GM11168 (cell line): ENCODE measurements at regions not wholly inside any gene's neighbourhood (a gene's known extent, or its start where the extent isn't known, plus 50 kb on each side); places are given as distances from the start of the nearest gene placed in this dataset.

Experiments
- in situ Hi-C: fragments of 300-500 bp; cut with MboI; formaldehyde crosslinking; loops from one replicate; pipeline ENCODE4 v1.12.0; 2022; ENCODE audit warnings: low sequenced_read_pairs; ENCODE audit not compliant: unreplicated experiment

DNA sequence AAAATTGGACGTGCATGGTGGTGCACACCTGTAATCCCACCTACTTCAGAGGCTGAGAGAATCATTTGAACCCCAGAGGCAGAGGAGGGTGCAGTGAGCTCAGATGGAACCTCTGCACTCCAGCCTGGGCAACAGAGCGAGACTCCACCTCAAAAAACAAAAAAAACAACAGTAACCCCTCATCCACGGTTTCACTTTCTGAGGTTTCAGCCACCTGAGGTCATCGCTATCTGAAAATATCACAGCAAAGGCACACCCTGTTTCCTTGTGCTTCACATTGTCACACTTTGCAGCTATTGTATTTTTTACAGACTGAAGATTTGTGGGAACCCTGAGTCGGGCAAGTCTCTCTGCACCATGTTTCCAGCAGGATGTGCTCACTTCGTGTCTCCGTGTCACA is 54.1 kb upstream of the FOXQ1 start:
- in situ Hi-C loops = no loop called here

DNA sequence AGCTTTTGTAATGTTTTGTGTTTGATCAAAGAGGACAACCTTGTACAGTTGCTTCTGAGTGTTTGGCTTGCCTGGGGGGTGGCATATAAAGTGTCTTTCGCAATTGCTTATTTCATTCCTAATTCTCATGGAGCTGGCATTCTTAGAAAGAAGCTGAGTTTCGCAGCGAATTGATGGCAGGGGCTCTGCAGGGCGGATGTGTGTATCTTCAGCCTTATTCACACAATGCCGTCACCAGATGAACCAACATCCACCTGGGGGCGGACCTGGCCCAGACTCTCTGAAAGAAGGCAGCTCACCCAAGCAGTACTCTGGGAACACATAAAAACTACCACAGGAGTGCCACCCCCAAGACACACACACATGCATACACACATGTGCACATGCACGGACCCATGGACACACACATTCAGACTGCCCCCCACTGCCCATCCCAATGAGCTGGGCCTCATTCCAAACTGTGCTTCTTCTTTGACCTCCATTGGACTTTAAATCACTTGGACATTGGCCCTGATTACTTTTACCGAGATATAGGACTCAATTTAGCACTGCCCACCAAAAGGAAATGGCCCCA is 55.4 kb upstream of the FOXQ1 start:
- in situ Hi-C loops = no loop called here

- in situ Hi-C loops = no loop called here
Measured at GRCh38 chr6:1255636-1256365, 56.1 kb upstream of the FOXQ1 start.

GRCh38 chr6:1254326-1254725 is 57.6 kb upstream of the FOXQ1 start:
- in situ Hi-C loops = no loop called here

DNA sequence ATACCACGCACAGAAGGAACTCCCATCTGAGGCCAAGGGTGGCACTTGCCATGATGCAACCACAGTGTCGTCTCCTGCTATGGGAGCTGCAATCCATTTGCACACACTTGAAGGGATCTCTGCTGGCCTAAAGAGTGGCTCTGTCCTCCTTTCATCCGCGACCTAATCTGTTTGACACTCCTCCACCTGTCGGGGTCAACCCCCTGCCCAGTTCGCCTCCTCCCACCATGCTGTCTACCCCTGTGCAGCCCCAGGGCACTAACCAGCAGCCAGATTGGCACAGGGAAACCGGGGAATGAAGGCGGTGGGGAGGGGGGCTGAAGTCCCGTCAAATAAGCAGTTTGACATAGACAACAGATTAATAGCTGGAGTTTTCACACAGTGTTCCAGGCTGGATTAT is 58.1 kb upstream of the FOXQ1 start:
- in situ Hi-C loops = no loop called here

DNA sequence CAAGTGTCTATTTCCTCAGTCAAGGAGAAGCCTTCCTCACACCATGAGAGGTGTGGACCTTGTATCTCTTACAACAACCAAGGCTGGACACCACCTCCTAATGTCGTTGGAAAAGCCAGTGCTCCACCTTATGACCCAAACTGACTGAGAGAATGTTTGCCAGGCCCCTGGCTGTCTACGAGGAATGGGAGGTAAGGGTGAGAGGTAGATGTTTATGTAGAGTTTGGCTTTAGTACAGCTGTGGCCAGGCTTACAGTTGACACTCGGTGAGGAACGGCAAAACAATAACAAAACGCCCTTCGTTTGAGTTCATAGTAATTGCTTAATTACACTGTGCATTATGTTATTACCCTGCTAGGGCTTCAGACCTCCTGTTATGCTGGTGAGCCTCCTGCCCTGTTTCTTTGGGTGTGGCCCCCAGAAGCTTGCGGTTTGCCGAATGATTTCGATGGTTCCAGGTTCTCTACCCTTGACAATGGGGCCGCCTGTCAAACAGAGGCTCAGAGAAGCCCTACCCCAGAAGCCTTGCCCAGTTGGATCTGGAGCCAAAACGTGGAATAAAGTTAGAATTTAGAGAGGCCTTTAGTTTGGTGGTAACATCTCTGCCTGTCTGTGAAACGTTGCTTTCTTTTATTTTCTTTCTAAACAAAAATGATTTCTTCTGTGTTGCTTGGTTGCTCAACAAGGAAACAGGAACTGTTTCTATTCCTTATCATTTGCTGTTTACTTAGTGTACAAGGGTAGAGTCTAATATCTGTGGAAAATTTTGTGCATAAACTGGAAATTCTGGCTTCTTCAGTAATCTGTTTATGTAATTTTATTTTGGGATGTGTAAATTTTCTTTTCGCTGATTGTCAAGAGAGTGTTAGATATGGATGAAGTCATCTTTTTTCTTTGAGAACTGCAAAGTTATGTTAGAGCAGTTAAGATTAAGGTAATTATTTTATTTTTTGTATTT is 60.4 kb upstream of the FOXQ1 start:
- in situ Hi-C loops = no loop called here

DNA sequence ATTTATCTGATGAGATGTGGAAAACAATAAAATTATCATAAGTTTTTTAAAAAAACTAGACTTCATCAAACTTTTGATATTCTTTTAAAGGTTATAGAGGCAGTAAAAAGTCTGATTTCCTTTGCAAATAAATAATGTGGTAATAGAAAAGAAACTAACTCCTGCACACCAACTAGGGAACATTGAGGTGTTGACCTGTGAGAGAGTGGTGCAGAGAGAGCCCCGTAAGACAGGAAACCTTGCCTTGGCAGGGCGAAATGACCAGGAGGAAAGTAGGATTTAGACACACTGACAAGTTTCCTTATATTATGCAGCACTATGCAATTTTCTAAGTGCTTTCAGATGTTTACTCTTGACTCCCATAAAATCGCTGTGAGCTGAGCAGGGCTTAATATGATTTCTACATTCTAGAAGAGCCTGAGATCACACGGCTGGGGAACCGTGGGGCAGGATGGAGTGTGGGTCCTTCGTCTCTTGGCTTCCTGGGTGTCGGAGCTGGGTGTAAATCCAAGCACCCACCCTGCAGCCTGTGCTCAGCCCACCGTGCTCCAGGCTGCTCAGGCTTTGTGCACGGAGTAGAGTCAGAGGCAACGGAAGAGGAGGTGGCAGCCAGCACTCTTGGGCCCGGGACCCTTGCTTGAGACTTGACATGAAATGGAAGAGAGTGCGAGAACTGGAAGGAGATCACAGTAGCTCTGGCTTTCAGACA is 61.3 kb upstream of the FOXQ1 start:
- in situ Hi-C loops = no loop called here

DNA sequence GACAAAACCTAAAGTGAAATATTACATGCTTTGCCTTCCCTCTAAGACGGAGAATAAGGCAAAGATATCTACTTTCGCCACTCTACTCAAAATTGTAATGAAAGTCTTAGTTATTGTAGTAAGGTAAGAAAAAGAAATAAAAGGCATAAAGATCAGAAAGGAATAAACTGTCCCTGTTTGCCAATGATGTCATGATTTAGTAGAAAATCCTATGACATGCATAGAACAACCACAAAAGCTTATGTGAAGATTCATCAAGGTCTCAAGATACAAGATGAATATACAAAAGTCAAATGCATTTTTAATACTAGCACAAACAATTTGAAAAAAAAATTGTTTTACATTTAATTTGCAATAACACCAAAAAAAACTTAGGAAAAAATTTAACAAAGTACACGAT is 64.0 kb upstream of the FOXQ1 start:
- in situ Hi-C loops = no loop called here

DNA sequence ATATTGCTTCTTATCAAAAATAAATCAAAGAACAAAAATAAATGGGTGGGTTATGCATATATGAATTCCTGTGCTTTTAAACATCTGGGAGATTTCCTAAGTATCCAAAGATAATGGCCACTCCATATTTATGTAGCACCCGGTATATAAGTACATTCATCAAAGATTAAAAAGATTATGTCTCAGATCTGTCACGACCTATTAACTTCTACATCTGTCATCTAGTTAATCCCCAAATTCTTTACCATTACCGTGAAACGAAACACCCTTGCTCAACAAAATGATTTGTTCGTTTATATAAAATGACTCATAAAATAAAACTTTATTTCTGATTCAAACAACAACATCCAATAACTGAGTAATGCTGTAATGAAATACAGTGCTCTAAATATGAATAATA is 64.8 kb upstream of the FOXQ1 start:
- in situ Hi-C loops = no loop called here

DNA sequence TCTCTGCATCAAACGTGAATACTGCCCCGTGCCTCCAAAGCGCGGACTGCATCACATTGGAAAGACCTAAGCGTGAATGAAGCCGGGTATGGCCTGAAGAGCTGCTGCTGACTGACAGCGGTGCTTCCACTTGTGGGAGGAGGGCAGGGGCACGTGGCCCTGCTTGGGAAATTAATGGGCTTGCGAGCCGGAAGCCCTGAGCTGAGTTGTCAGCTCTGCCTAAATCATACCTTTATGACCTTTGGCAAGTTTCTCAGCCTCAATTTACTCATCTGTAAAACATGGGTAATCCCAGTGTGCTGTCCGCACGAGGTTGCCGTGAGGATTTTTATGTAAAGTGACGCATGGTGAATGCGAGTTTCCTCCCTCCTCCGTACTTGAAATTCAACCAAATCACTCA is 67.0 kb upstream of the FOXQ1 start:
- in situ Hi-C loops = no loop called here

- in situ Hi-C loops = no loop called here
Measured at GRCh38 chr6:1244278-1244677, 67.6 kb upstream of the FOXQ1 start.

DNA sequence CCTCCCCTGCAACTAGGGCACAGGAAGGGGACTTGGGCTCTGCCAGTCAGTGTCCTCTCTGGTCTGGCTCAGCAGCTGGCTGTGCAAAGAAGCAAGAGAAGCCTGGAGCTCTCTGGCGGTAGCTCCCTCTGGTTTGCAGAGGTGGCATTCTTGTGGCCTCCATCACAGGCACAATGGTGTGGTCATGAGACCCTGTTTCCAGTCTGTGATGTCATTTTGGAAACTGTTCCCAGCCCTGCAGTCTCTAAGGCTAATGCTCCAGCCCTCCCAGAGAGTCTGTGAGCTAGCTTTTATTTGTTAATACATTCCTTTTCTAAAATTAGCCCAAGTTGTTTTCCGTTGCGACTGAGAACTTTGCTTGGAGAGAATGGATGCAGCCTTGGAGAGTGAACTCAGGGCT is 69.5 kb upstream of the FOXQ1 start:
- in situ Hi-C loops = no loop called here

GRCh38 chr6:1242021-1242420 is 69.9 kb upstream of the FOXQ1 start:
- in situ Hi-C loops = no loop called here

DNA sequence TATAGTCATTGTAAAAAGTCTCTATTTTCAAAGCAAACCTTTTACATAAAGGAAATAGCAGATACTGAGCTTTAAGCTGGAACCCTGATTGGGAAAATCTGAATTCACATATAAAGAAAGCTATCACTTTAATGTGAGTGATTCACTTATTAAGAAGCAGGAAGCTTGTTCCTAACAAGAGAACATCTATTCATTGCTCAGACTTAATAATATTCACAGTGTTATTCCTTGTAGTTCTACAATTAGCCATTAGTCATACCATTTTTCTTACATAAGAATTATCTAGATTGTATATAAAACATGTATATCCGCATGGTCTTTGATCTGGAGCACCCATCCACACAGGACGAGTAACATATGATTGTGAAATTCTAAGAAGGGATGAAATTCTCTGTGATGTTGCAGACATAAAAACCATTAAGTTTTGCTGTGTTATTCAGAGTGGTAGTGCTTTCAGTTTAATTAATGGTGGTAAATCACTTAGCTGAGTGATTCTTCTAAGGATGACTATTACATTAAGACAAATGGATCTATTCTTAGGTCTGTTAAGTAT is 71.1 kb upstream of the FOXQ1 start:
- in situ Hi-C loops = no loop called here

DNA sequence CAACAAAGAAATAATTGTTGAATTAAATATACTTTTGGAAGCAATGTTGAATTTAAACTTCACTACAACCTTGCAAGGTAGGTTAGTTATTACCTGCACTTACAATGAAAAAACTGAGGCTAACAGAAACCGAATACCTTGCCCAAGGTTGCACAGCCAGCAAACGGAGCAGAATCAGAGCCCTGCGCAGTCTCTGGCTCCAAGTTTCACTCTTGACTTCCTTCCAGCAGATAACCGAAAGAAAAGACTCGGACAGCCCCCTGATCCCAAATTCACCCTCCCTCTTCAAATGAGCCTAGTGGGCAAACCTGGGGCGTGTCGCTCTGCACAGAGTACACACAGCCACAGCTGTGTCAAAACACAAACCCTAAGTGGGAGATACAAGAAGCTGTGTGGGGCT is 72.1 kb upstream of the FOXQ1 start:
- in situ Hi-C loops = no loop called here

DNA sequence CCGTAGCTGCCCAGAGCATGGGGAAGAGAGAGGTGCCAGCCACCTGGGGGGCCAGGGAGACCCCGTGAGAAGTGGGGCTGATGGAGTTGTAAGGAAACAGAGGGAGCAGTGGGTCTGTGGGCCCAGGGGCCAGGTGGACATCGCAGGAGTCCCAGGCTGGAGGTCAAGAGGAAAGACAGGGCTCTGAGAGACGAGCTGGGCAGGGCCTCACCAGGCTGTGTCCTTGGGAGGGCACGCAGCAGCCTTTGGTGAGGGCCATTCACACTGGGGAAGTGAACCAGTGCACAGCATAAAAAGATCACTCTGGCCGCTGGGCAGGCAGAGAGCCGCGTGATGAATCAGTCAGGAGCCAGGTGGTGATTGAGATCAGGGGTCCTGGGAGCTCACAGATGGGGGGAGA is 73.9 kb upstream of the FOXQ1 start:
- in situ Hi-C loops = no loop called here

DNA sequence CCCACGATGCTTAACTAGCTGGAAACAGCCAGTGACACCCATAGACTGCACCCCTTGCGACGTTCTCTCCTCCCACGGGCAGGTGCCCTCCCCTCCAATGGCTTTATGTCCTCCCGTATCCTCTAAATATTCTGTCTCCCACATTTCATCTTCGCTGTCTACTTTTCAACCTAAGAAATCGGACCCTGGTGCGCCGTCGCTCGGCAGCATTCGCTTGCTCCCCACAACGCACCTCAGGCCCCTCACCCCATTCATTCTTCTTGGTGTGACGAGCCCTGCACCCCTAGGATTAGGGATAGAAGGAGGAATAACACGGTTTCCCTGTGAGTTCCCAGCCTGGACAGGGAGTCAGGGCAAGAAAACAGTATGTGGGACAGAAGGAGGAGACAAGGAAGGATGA is 74.3 kb upstream of the FOXQ1 start:
- in situ Hi-C loops = no loop called here

DNA sequence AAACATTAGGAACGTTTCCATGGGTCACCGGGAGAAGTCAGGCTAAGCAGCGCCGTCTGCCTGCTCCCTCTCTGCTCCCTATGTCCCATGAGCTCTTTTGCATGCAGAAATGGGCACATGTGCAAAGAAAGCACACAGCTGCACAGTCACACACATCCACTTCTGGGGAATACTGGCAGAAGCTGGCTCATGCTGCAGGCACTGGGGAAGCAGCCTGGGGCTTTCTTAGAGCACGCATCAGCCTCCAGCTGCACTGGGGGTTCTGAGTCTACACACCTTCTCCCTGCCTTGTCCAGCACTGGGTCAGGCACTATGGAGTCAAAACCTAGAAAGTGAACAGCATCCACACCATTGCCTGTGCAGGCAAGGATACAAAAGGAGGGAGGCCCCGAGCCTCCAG is 76.1 kb upstream of the FOXQ1 start:
- in situ Hi-C loops = no loop called here

- in situ Hi-C loops = no loop called here
Measured at GRCh38 chr6:1233924-1234323, 78.0 kb upstream of the FOXQ1 start.

- in situ Hi-C loops = no loop called here
Measured at GRCh38 chr6:1232578-1232977, 79.3 kb upstream of the FOXQ1 start.
